ENCODE measurements at regions not wholly inside any gene's neighbourhood (a gene's known extent, or its start where the extent isn't known, plus 50 kb on each side); places are given as distances from the start of the nearest gene placed in this dataset.

DNA sequence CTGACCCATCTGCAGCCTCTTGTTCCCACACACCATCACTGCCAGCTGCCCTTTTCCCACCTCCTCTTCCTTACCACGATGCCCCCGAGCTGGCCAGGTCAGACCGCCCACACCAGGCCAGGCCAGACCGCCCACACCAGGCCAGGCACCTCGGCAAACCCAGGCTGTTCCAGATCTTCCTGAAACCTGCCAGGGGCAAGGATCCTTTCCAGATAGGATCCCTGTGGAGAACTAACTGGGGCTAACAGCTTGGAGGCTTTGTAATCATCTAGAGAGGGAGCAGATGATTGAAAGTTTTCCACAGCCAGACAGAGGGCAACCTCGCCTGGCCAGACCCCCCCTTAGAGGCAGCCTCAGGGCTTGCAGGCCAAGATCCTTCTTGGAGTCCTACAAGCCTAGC, 287.3 kb upstream of the TLE3 start:
- H3K27ac ChIP-seq: no peak overlapping the region
- TF ChIP-seq, protein P1, sequence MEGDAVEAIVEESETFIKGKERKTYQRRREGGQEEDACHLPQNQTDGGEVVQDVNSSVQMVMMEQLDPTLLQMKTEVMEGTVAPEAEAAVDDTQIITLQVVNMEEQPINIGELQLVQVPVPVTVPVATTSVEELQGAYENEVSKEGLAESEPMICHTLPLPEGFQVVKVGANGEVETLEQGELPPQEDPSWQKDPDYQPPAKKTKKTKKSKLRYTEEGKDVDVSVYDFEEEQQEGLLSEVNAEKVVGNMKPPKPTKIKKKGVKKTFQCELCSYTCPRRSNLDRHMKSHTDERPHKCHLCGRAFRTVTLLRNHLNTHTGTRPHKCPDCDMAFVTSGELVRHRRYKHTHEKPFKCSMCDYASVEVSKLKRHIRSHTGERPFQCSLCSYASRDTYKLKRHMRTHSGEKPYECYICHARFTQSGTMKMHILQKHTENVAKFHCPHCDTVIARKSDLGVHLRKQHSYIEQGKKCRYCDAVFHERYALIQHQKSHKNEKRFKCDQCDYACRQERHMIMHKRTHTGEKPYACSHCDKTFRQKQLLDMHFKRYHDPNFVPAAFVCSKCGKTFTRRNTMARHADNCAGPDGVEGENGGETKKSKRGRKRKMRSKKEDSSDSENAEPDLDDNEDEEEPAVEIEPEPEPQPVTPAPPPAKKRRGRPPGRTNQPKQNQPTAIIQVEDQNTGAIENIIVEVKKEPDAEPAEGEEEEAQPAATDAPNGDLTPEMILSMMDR (IDR thresholded peaks at IDR 0.05): no peak
- no peak for TF ChIP-seq POLR2A (IDR thresholded peaks at IDR 0.05)
- no peak for TF ChIP-seq POLR2AphosphoS5 (IDR thresholded peaks at IDR 0.05; ENCODE audit: insufficient read depth in 1 of 2, low read depth in 1 of 2)
- H3K27me3 ChIP-seq: no peaks in the 10 kb centered on the region
- no peaks in the 10 kb centered on the region for H3K36me3 ChIP-seq
- H3K4me3 ChIP-seq: no peak overlapping the region
- DNase-seq (ENCODE audit: extremely low spot score in 2 of 2): peak; percentile 54 to 85
- H3K4me1 ChIP-seq: no peaks in the 10 kb centered on the region
- H3K9me3 ChIP-seq: no peaks in the 10 kb centered on the region
- intact Hi-C loops (cut with DNase I): no loop called here

DNA sequence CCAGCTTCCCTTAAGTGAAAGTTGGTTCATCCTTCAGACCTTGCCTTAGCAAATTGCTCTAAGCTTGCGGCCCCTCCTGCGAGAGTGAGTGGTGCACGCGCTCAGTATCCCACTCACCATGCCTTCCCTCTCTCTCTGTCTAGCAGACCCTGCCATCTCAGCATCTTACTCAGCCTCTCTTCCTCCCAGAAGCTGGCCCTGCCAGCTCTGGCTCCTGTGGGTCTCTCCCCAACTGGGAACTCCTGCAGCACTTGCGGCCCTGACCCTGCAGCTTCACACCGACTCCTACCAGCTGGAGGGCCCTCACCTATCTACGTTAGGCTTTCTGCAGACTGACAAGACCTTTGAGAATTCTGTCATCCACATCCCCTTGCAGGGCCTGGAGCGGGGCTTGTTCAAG, 286.1 kb upstream of the TLE3 start:
- no peak overlapping the region for H3K4me3 ChIP-seq
- DNase-seq (ENCODE audit: extremely low spot score in 2 of 2): peak; percentile 65 to 74
- intact Hi-C loops (cut with DNase I): no loop called here
- H3K27ac ChIP-seq: no peak overlapping the region
- no peaks in the 10 kb centered on the region for H3K9me3 ChIP-seq
- no peak for TF ChIP-seq POLR2A (IDR thresholded peaks at IDR 0.05)
- H3K27me3 ChIP-seq: no peaks in the 10 kb centered on the region
- peaks cover 4% of the 10 kb centered on the region for H3K4me1 ChIP-seq
- no peaks in the 10 kb centered on the region for H3K36me3 ChIP-seq

GRCh38 chr15:70382762-70383458, 285.2 kb upstream of the TLE3 start:
- DNase-seq (ENCODE audit: extremely low spot score in 2 of 2): peak; percentile 70 to 85
- Histone ChIP-seq H3K4me3 (no peak overlapping the region), H3K9me3 (no peaks in the 10 kb centered on the region), H3K27me3 (no peaks in the 10 kb centered on the region), H3K4me1 (peaks cover 14% of the 10 kb centered on the region), H3K36me3 (no peaks in the 10 kb centered on the region), H3K27ac (no peak overlapping the region)
- TF ChIP-seq, protein P1 (IDR thresholded peaks at IDR 0.05): no peak
- no peak for TF ChIP-seq POLR2A (IDR thresholded peaks at IDR 0.05)
- TF ChIP-seq POLR2AphosphoS5 (IDR thresholded peaks at IDR 0.05; ENCODE audit: insufficient read depth in 1 of 2, low read depth in 1 of 2): no peak
- intact Hi-C loops (cut with DNase I): no loop called here

- Histone ChIP-seq H3K4me1 (peaks cover 20% of the 10 kb centered on the region), H3K27me3 (no peaks in the 10 kb centered on the region), H3K36me3 (no peaks in the 10 kb centered on the region), H3K4me3 (no peak overlapping the region), H3K9me3 (no peaks in the 10 kb centered on the region), H3K27ac (no peak overlapping the region)
- peak; percentile 25 to 42 for DNase-seq (ENCODE audit: extremely low spot score in 2 of 2)
- TF ChIP-seq POLR2AphosphoS5 (IDR thresholded peaks at IDR 0.05; ENCODE audit: insufficient read depth in 1 of 2, low read depth in 1 of 2) (no peak), POLR2A (IDR thresholded peaks at IDR 0.05) (no peak)
- TF ChIP-seq, protein P1 (IDR thresholded peaks at IDR 0.05): no peak
- intact Hi-C loops (cut with DNase I): no loop called here
Measured at GRCh38 chr15:70382009-70382749, 284.5 kb upstream of the TLE3 start.

DNA sequence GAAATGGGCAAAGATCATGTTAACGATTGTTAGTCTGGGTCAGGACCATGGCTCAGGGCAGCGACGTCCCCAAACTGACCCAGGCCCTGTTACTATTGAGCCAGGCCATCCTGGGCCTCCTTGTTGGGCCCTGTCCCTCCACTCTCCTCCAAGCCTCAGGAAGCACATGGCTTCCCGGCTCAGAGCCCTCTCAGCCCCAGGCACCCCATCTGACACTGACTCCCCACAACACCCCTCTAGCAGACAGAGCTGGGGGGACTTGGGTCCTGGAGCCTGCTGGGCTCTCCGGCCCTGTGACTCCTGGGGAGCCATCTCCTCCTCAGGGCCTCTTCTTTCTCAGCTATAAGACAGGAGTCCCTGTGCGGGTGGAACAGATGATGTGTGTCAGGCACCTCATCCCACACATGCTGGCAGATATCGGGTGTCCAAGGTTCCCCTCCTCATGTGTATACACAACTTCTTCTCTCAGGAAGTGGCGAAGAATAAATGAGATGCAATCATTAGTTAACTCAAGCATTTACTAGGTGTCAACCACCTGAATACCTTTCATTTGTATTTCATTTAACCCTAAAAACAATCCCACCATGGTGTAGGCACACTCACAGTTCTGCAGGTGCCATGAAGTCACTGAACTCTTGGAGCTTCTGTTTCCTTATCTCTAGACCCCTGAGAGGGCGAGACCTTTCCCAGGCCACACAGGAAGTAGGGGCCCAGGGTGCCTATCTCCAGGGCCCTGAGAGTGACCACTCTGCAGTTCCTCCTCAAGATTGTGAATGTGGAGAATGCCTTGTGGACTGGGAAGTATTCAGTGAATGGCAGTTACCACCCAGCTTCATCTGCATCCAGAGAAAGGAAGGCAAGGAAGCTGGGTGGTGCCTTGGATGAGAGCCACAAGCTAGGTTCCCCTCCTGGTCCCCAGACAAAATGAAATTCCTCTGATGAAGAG, 282.5 kb upstream of the TLE3 start:
- TF ChIP-seq POLR2A (IDR thresholded peaks at IDR 0.05) (no peak), POLR2AphosphoS5 (IDR thresholded peaks at IDR 0.05; ENCODE audit: insufficient read depth in 1 of 2, low read depth in 1 of 2) (no peak)
- TF ChIP-seq, protein P1 (IDR thresholded peaks at IDR 0.05): no peak
- Histone ChIP-seq H3K9me3 (no peaks in the 10 kb centered on the region), H3K4me3 (no peak overlapping the region), H3K36me3 (no peaks in the 10 kb centered on the region), H3K4me1 (peaks cover 40% of the 10 kb centered on the region), H3K27ac (no peak overlapping the region), H3K27me3 (no peaks in the 10 kb centered on the region)
- intact Hi-C loops (cut with DNase I): no loop called here
- peak; percentile 80 to 81 for DNase-seq (ENCODE audit: extremely low spot score in 2 of 2)
